PC-9 (cell line): ENCODE measurements at regions not wholly inside any gene's neighbourhood (a gene's known extent, or its start where the extent isn't known, plus 50 kb on each side); places are given as distances from the start of the nearest gene placed in this dataset.
"Not testable (repeated sequence)": the region's sequence is repeated elsewhere in the genome, so short reads cannot be mapped to it uniquely, and the experiment has no call there.

Experiments
- EZH2 ChIP-seq: fragments of 200-600 bp; sonication (generic); IDR thresholded peaks from 2 replicates; pipeline ENCODE4 v1.8.0; 2017; ENCODE audit warnings: antibody characterized with exemption, low read depth
- TF ChIP-seq, protein P1 (sequence below): fragments of 200-600 bp; sonication (generic); conservative IDR thresholded peaks from 2 replicates; pipeline ENCODE4 v1.6.1; 2017; ENCODE audit warnings: mixed run types, antibody characterized with exemption, mild to moderate bottlenecking, moderate library complexity

DNA sequence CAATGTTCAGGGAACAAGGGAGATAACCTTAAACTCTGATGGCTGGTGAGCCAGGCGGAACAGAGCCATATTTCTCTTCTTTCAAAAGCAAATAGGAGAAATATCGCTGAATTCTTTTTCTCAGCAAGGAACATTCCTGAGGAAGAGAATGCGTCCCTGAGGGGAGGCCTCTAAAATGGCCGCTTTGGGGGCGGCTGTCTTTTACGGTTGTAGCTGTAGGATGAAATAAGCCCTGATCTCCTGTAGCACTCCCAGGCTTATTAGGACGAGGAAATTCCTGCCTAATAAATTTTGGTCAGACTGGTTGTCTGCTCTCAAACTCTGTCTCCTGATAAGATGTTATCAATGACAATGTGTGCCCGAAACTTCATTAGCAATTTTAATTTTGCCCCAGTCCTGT is 496.4 kb upstream of the MCTP2 start:
- TF ChIP-seq, protein P1, sequence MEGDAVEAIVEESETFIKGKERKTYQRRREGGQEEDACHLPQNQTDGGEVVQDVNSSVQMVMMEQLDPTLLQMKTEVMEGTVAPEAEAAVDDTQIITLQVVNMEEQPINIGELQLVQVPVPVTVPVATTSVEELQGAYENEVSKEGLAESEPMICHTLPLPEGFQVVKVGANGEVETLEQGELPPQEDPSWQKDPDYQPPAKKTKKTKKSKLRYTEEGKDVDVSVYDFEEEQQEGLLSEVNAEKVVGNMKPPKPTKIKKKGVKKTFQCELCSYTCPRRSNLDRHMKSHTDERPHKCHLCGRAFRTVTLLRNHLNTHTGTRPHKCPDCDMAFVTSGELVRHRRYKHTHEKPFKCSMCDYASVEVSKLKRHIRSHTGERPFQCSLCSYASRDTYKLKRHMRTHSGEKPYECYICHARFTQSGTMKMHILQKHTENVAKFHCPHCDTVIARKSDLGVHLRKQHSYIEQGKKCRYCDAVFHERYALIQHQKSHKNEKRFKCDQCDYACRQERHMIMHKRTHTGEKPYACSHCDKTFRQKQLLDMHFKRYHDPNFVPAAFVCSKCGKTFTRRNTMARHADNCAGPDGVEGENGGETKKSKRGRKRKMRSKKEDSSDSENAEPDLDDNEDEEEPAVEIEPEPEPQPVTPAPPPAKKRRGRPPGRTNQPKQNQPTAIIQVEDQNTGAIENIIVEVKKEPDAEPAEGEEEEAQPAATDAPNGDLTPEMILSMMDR, result not testable (repeated sequence)
- TF ChIP-seq EZH2, result not testable (repeated sequence)
